HUES6 (cell line): ENCODE measurements at regions not wholly inside any gene's neighbourhood (a gene's known extent, or its start where the extent isn't known, plus 50 kb on each side); places are given as distances from the start of the nearest gene placed in this dataset.

ENCODE experiments used
- H3K27ac ChIP-seq: 2 replicates; pipeline ENCODE4 v1.7.0; 2013; ENCODE audit warnings: low read depth, mild to moderate bottlenecking, low read length, inconsistent platforms
- H3K27me3 ChIP-seq: 2 replicates; pipeline ENCODE4 v1.6.1; 2013; ENCODE audit warnings: low read length; ENCODE audit not compliant: control insufficient read depth, insufficient read depth
- H3K36me3 ChIP-seq: 2 replicates; pipeline ENCODE4 v1.6.1; 2013; ENCODE audit warnings: low read length; ENCODE audit not compliant: control insufficient read depth, insufficient read depth
- H3K4me1 ChIP-seq: 2 replicates; pipeline ENCODE4 v1.6.1; 2013; ENCODE audit warnings: low read length; ENCODE audit not compliant: control insufficient read depth, insufficient read depth
- H3K4me3 ChIP-seq: 2 replicates; pipeline ENCODE4 v1.5.1; 2013; ENCODE audit warnings: low read depth, low read length
- H3K9ac ChIP-seq: one replicate; pipeline ENCODE4 v1.6.1; 2013; ENCODE audit warnings: mild to moderate bottlenecking, low read length
- H3K9me3 ChIP-seq: 2 replicates; pipeline ENCODE4 v1.6.1; 2013; ENCODE audit warnings: low read depth, low read length; ENCODE audit not compliant: control insufficient read depth, insufficient read depth

DNA sequence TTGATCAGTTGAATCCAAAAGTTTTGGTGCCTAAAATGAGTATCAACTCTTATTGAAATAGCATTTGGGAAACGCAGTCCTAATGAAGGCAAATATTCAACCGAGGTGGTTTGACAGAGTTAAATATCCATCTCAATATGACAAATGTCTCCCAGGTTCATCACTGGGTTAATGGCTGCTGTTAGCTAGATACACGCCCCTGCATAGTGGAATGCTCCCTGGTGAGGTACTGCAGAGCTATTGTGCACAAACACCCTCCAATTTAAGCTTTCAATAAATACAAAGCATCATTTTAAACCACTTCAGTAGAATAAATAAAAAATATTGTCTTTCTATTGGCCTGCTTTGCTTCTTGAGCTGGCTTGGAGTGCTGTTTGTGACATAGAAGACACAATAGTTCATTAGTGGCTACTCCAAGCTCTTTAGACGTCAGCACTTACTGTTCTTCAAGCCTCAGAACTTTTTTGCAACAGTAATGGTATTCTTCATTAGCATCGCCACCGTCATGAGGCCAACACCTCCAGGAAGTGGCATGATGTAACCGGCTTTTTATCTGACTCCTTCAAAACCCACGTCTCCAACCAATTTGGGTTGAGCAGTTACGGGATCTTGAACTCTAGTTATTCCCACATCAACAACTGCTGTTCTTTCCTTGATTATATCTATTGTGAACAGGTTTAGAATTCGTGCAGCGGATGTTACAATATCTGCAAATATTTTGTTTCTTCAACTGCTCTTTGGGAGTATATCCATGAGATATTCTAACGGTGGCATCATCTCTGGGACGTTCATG is 1159.6 kb upstream of the EPHA6 start:
- H3K9me3 ChIP-seq: 0 out of 2 replicates have a peak, but pooled peaks cover 3% of the 10 kb centered on the region
- no peaks in the 10 kb centered on the region for H3K4me1 ChIP-seq
- no peak overlapping the region for H3K9ac ChIP-seq
- H3K27ac ChIP-seq: no peak overlapping the region
- no peak overlapping the region for H3K4me3 ChIP-seq
- H3K36me3 ChIP-seq: no peaks in the 10 kb centered on the region
- H3K27me3 ChIP-seq: no peaks in the 10 kb centered on the region

DNA sequence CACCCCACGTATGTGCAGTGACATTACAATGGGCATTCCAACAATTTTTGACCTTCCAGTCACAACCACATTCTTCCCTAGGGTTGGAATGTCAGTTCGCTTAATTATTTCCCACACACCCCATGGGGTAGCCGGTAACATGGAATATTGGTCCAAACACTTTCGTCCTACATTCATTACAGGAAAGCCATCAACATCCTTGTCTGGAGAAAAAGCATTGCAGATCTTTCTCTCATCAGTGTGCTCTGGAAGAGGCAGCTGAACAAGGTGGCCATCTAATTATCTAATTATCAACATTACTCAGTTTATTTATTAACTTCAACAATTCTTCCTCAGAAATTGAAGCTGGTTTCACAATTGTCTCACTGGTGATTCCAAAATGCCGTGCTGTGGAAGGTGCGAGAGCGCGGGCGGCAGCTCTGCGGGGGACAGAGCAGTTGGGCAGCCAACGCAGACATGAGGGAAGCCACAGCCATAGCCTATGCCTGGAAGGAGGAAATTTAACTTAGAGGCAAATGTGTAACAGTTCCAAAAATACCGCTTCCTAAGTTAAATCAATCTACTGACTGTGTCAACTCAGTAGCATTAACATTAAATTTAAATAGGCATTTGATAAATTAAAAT is 1158.9 kb upstream of the EPHA6 start:
- Histone ChIP-seq H3K4me3 (no peak overlapping the region), H3K36me3 (no peaks in the 10 kb centered on the region), H3K27ac (no peak overlapping the region), H3K27me3 (no peaks in the 10 kb centered on the region), H3K4me1 (no peaks in the 10 kb centered on the region), H3K9me3 (no peaks in the 10 kb centered on the region), H3K9ac (no peak overlapping the region)

- no peak overlapping the region for H3K9ac ChIP-seq
- no peaks in the 10 kb centered on the region for H3K36me3 ChIP-seq
- H3K4me3 ChIP-seq: no peak overlapping the region
- no peak overlapping the region for H3K27ac ChIP-seq
- no peaks in the 10 kb centered on the region for H3K4me1 ChIP-seq
- no peaks in the 10 kb centered on the region for H3K27me3 ChIP-seq
- no peaks in the 10 kb centered on the region for H3K9me3 ChIP-seq
Observed at GRCh38 chr3:95670765-95671164, 1143.6 kb upstream of the EPHA6 start.

GRCh38 chr3:95673215-95673614 is 1141.2 kb upstream of the EPHA6 start:
- Histone ChIP-seq H3K9me3 (no peaks in the 10 kb centered on the region), H3K4me3 (no peak overlapping the region), H3K9ac (no peak overlapping the region), H3K27me3 (no peaks in the 10 kb centered on the region), H3K36me3 (no peaks in the 10 kb centered on the region), H3K4me1 (no peaks in the 10 kb centered on the region), H3K27ac (no peak overlapping the region)

- Histone ChIP-seq H3K4me3 (no peak overlapping the region), H3K27ac (no peak overlapping the region), H3K9ac (no peak overlapping the region)
Observed at GRCh38 chr3:95705786-95706418, 1108.5 kb upstream of the EPHA6 start.

GRCh38 chr3:95707268-95707667 is 1107.1 kb upstream of the EPHA6 start:
- peaks cover 11% of the 10 kb centered on the region; the same call in 1 of the 2 replicates for H3K9me3 ChIP-seq
- H3K4me3 ChIP-seq: no peak overlapping the region
- H3K36me3 ChIP-seq: no peaks in the 10 kb centered on the region
- H3K4me1 ChIP-seq: no peaks in the 10 kb centered on the region
- H3K9ac ChIP-seq: no peak overlapping the region
- H3K27ac ChIP-seq: no peak overlapping the region
- H3K27me3 ChIP-seq: no peaks in the 10 kb centered on the region

More at GRCh38 chr3:95705786-95706418, 1108.5 kb upstream of the EPHA6 start:
- Histone ChIP-seq H3K27me3 (no peaks in the 10 kb centered on the region), H3K4me1 (no peaks in the 10 kb centered on the region), H3K9me3 (peaks cover 11% of the 10 kb centered on the region; the same call in 1 of the 2 replicates), H3K36me3 (no peaks in the 10 kb centered on the region)

GRCh38 chr3:95710684-95711083 is 1103.7 kb upstream of the EPHA6 start:
- Histone ChIP-seq H3K36me3 (no peaks in the 10 kb centered on the region), H3K4me3 (no peak overlapping the region), H3K27ac (no peak overlapping the region), H3K9me3 (no peaks in the 10 kb centered on the region), H3K4me1 (no peaks in the 10 kb centered on the region), H3K27me3 (no peaks in the 10 kb centered on the region), H3K9ac (no peak overlapping the region)

GRCh38 chr3:95711789-95712188 is 1102.6 kb upstream of the EPHA6 start:
- H3K9me3 ChIP-seq: no peaks in the 10 kb centered on the region
- H3K4me1 ChIP-seq: peaks cover 3% of the 10 kb centered on the region; the same call in 1 of the 2 replicates
- no peaks in the 10 kb centered on the region for H3K36me3 ChIP-seq
- H3K4me3 ChIP-seq: no peak overlapping the region
- H3K27me3 ChIP-seq: no peaks in the 10 kb centered on the region
- no peak overlapping the region for H3K9ac ChIP-seq
- H3K27ac ChIP-seq: no peak overlapping the region

DNA sequence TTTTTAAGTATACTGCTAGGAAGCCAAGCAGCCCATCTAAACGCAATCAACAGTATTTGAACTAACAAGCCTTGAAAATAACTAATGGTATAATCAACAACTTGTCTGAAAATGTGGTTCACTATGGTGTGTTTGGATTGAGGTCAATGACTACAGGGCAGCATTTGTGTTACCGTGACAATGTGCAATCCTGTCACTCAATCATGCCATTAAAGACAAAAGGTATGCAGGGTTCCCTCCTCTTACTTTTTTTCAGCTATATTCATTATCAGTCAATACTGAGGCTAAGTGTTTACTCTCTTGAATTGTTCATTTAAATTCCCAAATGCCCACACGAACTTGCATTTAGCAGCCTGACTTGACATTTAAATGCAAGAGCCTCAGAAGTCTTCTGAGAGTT is 1099.3 kb upstream of the EPHA6 start:
- H3K36me3 ChIP-seq: no peaks in the 10 kb centered on the region
- no peaks in the 10 kb centered on the region for H3K9me3 ChIP-seq
- H3K9ac ChIP-seq: no peak overlapping the region
- H3K4me1 ChIP-seq: peaks cover 3% of the 10 kb centered on the region; the same call in 1 of the 2 replicates
- H3K27ac ChIP-seq: no peak overlapping the region
- no peak overlapping the region for H3K4me3 ChIP-seq
- no peaks in the 10 kb centered on the region for H3K27me3 ChIP-seq

DNA sequence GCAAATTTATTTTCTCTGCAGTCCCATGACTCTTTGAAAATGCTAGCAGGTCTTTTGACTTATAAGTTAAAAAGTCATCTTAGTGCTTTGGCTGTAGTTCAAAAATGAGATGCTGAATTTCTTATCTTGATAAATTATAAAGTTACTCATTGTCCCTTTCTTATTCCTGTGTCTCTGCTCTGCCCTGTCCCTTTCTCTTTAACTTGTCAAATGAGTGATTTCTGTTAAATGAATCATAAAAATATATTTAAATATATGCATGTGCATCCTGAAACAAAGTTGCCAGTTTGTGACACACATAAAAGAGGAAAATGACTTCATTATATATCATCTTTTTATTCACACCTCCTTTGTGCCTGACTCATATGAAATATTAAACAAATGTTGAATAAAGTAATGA is 1097.3 kb upstream of the EPHA6 start:
- Histone ChIP-seq H3K36me3 (no peaks in the 10 kb centered on the region), H3K9ac (no peak overlapping the region), H3K4me1 (peaks cover 3% of the 10 kb centered on the region; the same call in 1 of the 2 replicates), H3K27ac (no peak overlapping the region), H3K4me3 (no peak overlapping the region), H3K9me3 (no peaks in the 10 kb centered on the region), H3K27me3 (no peaks in the 10 kb centered on the region)

DNA sequence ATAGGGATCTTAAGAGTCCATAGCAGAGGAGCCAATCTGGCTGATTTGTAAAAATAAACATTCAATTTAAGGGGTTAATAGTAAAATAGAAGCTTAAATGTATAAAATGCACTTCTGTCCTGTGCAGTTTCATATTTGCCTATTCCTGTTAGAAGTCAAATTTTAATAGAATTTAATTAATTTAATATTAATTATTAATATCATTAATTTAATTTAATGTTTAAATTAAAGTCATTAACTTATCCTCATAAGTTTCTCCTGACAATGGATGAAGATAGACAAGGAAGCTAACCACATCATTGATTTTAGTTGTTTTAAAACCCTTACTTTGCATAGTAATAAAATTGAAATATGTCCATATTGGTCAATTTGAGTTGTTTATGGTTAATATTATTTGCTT is 1096.2 kb upstream of the EPHA6 start:
- H3K27ac ChIP-seq: no peak overlapping the region
- H3K9ac ChIP-seq: no peak overlapping the region
- H3K36me3 ChIP-seq: no peaks in the 10 kb centered on the region
- peaks cover 3% of the 10 kb centered on the region; the same call in 1 of the 2 replicates for H3K4me1 ChIP-seq
- H3K27me3 ChIP-seq: no peaks in the 10 kb centered on the region
- H3K4me3 ChIP-seq: no peak overlapping the region
- no peaks in the 10 kb centered on the region for H3K9me3 ChIP-seq
